ENCODE measurements at regions not wholly inside any gene's neighbourhood (a gene's known extent, or its start where the extent isn't known, plus 50 kb on each side); places are given as distances from the start of the nearest gene placed in this dataset.

GRCh38 chr15:95987299-95987698 lies 343.2 kb upstream of the NR2F2 start:
- no peak for TF ChIP-seq FOXP2 (optimal IDR thresholded peaks at IDR 0.05; ENCODE audit: borderline replicate concordance, extremely low read depth, extremely low read length, insufficient read depth)
- TF ChIP-seq REST (IDR thresholded peaks at IDR 0.05; ENCODE audit: insufficient read depth in 1 of 2, low read depth in 2 of 2, low read length in 2 of 2) = no peak
- no peak for TF ChIP-seq TAF1 (IDR thresholded peaks at IDR 0.05; ENCODE audit: borderline replicate concordance, insufficient read depth, low read length)
- TF ChIP-seq SIN3A (IDR thresholded peaks at IDR 0.05; ENCODE audit: borderline replicate concordance, insufficient read depth, low read length) = no peak
- no peak for TF ChIP-seq POLR2AphosphoS5 (IDR thresholded peaks at IDR 0.05; ENCODE audit: low read depth, low read length)

GRCh38 chr15:95987886-95988573 lies 342.5 kb upstream of the NR2F2 start:
- TF ChIP-seq POLR2AphosphoS5 (IDR thresholded peaks at IDR 0.05; ENCODE audit: low read depth, low read length) (no peak), FOXP2 (optimal IDR thresholded peaks at IDR 0.05; ENCODE audit: borderline replicate concordance, extremely low read depth, extremely low read length, insufficient read depth) (no peak), REST (IDR thresholded peaks at IDR 0.05; ENCODE audit: insufficient read depth in 1 of 2, low read depth in 2 of 2, low read length in 2 of 2) (no peak), TAF1 (IDR thresholded peaks at IDR 0.05; ENCODE audit: borderline replicate concordance, insufficient read depth, low read length) (no peak), SIN3A (IDR thresholded peaks at IDR 0.05; ENCODE audit: borderline replicate concordance, insufficient read depth, low read length) (no peak)

- TF ChIP-seq REST (IDR thresholded peaks at IDR 0.05; ENCODE audit: insufficient read depth in 1 of 2, low read depth in 2 of 2, low read length in 2 of 2) (no peak), POLR2AphosphoS5 (IDR thresholded peaks at IDR 0.05; ENCODE audit: low read depth, low read length) (no peak), TAF1 (IDR thresholded peaks at IDR 0.05; ENCODE audit: borderline replicate concordance, insufficient read depth, low read length) (no peak), SIN3A (IDR thresholded peaks at IDR 0.05; ENCODE audit: borderline replicate concordance, insufficient read depth, low read length) (no peak), FOXP2 (optimal IDR thresholded peaks at IDR 0.05; ENCODE audit: borderline replicate concordance, extremely low read depth, extremely low read length, insufficient read depth) (no peak)
These were observed 342.0 kb upstream of the NR2F2 start for GRCh38 chr15:95988574-95988887.

GRCh38 chr15:95989392-95989791 lies 341.1 kb upstream of the NR2F2 start:
- TF ChIP-seq REST (IDR thresholded peaks at IDR 0.05; ENCODE audit: insufficient read depth in 1 of 2, low read depth in 2 of 2, low read length in 2 of 2) (no peak), POLR2AphosphoS5 (IDR thresholded peaks at IDR 0.05; ENCODE audit: low read depth, low read length) (no peak), SIN3A (IDR thresholded peaks at IDR 0.05; ENCODE audit: borderline replicate concordance, insufficient read depth, low read length) (no peak), FOXP2 (optimal IDR thresholded peaks at IDR 0.05; ENCODE audit: borderline replicate concordance, extremely low read depth, extremely low read length, insufficient read depth) (no peak), TAF1 (IDR thresholded peaks at IDR 0.05; ENCODE audit: borderline replicate concordance, insufficient read depth, low read length) (no peak)

Data from PFSK-1 (cell line).